ENCODE measurements at regions not wholly inside any gene's neighbourhood (a gene's known extent, or its start where the extent isn't known, plus 50 kb on each side); places are given as distances from the start of the nearest gene placed in this dataset.

GRCh38 chr4:12265554-12265953, 836.9 kb upstream of the HS3ST1 start:
- no peak for DNase-seq (ENCODE audit: low read depth in 4 of 4, low spot score in 2 of 4)

- DNase-seq (ENCODE audit: low read depth in 4 of 4, low spot score in 2 of 4): no peak
Observed at GRCh38 chr4:12260453-12260852, 831.8 kb upstream of the HS3ST1 start.

GRCh38 chr4:12244973-12245372, 816.3 kb upstream of the HS3ST1 start:
- DNase-seq (ENCODE audit: low read depth in 4 of 4, low spot score in 2 of 4): no peak

GRCh38 chr4:12242354-12242753, 813.7 kb upstream of the HS3ST1 start:
- DNase-seq (ENCODE audit: low read depth in 4 of 4, low spot score in 2 of 4): no peak

GRCh38 chr4:12239897-12240636, 811.4 kb upstream of the HS3ST1 start:
- DNase-seq (ENCODE audit: low read depth in 4 of 4, low spot score in 2 of 4): no peak

GRCh38 chr4:12231098-12231497, 802.4 kb upstream of the HS3ST1 start:
- no peak for DNase-seq (ENCODE audit: low read depth in 4 of 4, low spot score in 2 of 4)

GRCh38 chr4:12221031-12221430, 792.3 kb upstream of the HS3ST1 start:
- DNase-seq (ENCODE audit: low read depth in 4 of 4, low spot score in 2 of 4): no peak

GRCh38 chr4:12211636-12212035, 782.9 kb upstream of the HS3ST1 start:
- no peak for DNase-seq (ENCODE audit: low read depth in 4 of 4, low spot score in 2 of 4)

- DNase-seq (ENCODE audit: low read depth in 4 of 4, low spot score in 2 of 4): no peak
Observed at GRCh38 chr4:12207396-12207795, 778.7 kb upstream of the HS3ST1 start.

GRCh38 chr4:12206091-12206490, 777.4 kb upstream of the HS3ST1 start:
- DNase-seq (ENCODE audit: low read depth in 4 of 4, low spot score in 2 of 4): no peak

GRCh38 chr4:12203945-12204344, 775.3 kb upstream of the HS3ST1 start:
- no peak for DNase-seq (ENCODE audit: low read depth in 4 of 4, low spot score in 2 of 4)

GRCh38 chr4:12200226-12200625, 771.5 kb upstream of the HS3ST1 start:
- no peak for DNase-seq (ENCODE audit: low read depth in 4 of 4, low spot score in 2 of 4)

GRCh38 chr4:12186526-12186925, 757.8 kb upstream of the HS3ST1 start:
- no peak for DNase-seq (ENCODE audit: low read depth in 4 of 4, low spot score in 2 of 4)

- no peak for DNase-seq (ENCODE audit: low read depth in 4 of 4, low spot score in 2 of 4)
Observed at GRCh38 chr4:12178614-12179610, 750.2 kb upstream of the HS3ST1 start.

GRCh38 chr4:12177416-12177815, 748.7 kb upstream of the HS3ST1 start:
- no peak for DNase-seq (ENCODE audit: low read depth in 4 of 4, low spot score in 2 of 4)

- no peak for DNase-seq (ENCODE audit: low read depth in 4 of 4, low spot score in 2 of 4)
Observed at GRCh38 chr4:12173496-12173895, 744.8 kb upstream of the HS3ST1 start.

- no peak for DNase-seq (ENCODE audit: low read depth in 4 of 4, low spot score in 2 of 4)
Observed at GRCh38 chr4:12172198-12172973, 743.7 kb upstream of the HS3ST1 start.

- DNase-seq (ENCODE audit: low read depth in 4 of 4, low spot score in 2 of 4): no peak
Observed at GRCh38 chr4:12170308-12170707, 741.6 kb upstream of the HS3ST1 start.

GRCh38 chr4:12165616-12166015, 736.9 kb upstream of the HS3ST1 start:
- DNase-seq (ENCODE audit: low read depth in 4 of 4, low spot score in 2 of 4): no peak

- DNase-seq (ENCODE audit: low read depth in 4 of 4, low spot score in 2 of 4): no peak
Observed at GRCh38 chr4:12146339-12146738, 717.6 kb upstream of the HS3ST1 start.

GRCh38 chr4:12145768-12146167, 717.1 kb upstream of the HS3ST1 start:
- no peak for DNase-seq (ENCODE audit: low read depth in 4 of 4, low spot score in 2 of 4)

Data from left renal cortex interstitium (tissue), 4 donors.